H1 (cell line): ENCODE measurements at regions not wholly inside any gene's neighbourhood (a gene's known extent, or its start where the extent isn't known, plus 50 kb on each side); places are given as distances from the start of the nearest gene placed in this dataset.

Experiments
- EZH2 ChIP-seq: fragments of 200-600 bp; sonication (generic); IDR thresholded peaks from 2 replicates; pipeline ENCODE4 v1.7.1; 2012; ENCODE audit warnings: low read depth, mild to moderate bottlenecking, moderate library complexity, low read length, inconsistent platforms; ENCODE audit not compliant: severe bottlenecking
- NANOG ChIP-seq: IDR thresholded peaks from 2 replicates; pipeline ENCODE4 v1.6.1; 2011; ENCODE audit warnings: low read length, low read depth, mild to moderate bottlenecking, inconsistent platforms; ENCODE audit not compliant: insufficient read depth, poor library complexity, severe bottlenecking
- RBBP5 ChIP-seq: IDR thresholded peaks from 2 replicates; pipeline ENCODE4 v1.7.1; 2012; ENCODE audit warnings: low read depth, mild to moderate bottlenecking, inconsistent platforms, low read length, moderate library complexity, borderline replicate concordance
- TAF1 ChIP-seq: IDR thresholded peaks from 2 replicates; pipeline ENCODE4 v1.6.1; 2011; ENCODE audit warnings: mild to moderate bottlenecking, low read depth, low read length
- TF ChIP-seq, protein P1 (sequence below): IDR thresholded peaks from 2 replicates; pipeline ENCODE4 v1.6.1; 2012; ENCODE audit warnings: inconsistent platforms

DNA sequence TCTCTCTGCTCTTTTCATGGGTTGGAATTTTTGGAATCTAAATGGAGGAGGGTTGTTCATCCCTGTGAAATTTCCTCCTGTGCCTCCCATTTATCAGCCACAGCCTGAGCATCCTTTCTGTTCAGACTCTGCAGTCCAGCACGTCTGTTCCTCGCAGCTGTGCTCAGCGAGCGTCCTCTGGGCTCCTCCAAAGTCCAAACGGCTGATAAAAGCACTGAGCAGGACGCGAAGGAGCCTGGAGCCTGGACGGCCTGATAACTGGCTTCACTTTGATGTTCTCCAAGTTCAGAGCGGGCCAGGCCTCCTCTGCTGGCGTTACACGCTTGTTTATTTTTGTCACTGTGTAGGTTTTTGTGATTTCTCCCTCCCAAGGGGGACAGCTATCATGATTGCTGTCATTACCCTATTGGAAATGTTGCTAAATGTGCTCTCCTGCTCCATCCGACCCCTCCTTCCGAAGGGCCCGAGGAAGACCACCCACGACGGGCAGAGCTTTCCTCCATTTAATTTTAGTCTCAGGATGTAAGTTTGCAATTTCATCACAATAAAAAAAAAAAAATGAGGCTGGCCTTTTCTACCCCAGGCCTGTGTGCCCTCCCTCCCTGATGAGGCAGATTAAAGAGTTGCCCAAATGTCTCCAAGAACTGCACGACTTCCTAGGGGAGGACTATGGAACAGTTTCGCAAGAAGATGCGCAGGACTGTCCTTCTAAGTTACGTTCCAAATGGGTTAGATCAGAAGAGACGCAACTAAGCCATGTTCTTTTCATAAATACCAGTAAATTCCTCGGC, 290.5 kb upstream of the FOXF1 start (continued):
- TF ChIP-seq, protein P1, sequence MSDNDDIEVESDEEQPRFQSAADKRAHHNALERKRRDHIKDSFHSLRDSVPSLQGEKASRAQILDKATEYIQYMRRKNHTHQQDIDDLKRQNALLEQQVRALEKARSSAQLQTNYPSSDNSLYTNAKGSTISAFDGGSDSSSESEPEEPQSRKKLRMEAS, result no peak
- TF ChIP-seq RBBP5 (no peak), EZH2 (no peak), TAF1 (no peak), NANOG (no peak)
